Common myeloid progenitor, CD34-positive (primary cell): ENCODE measurements at regions not wholly inside any gene's neighbourhood (a gene's known extent, or its start where the extent isn't known, plus 50 kb on each side); places are given as distances from the start of the nearest gene placed in this dataset.

Experiments used
- CTCF ChIA-PET: fragments of 350-600 bp; sonication (Branson Sonifier 250); formaldehyde crosslinking; loops from one replicate; lab custom pipeline; 2021; ENCODE audit warnings: antibody characterized with exemption; lab: Charles Lee
- POLR2A ChIA-PET: fragments of 350-600 bp; sonication (Branson Sonifier 250); formaldehyde crosslinking; loops from one replicate; lab custom pipeline; 2021; ENCODE audit warnings: antibody characterized with exemption; lab: Charles Lee
- DNase-seq, 3 donors: peaks; one replicate each; pipeline versions ENCODE4 v3.0.0 to v3.0.0-alpha.2; 2013
- H3K27ac ChIP-seq, 2 experiments: 1 replicate in 1 of 2; 2 replicates in 1 of 2; pipeline ENCODE4 v1.7.0; 2013; ENCODE audit warnings: inconsistent platforms in 2 of 2, low read length in 2 of 2, mild to moderate bottlenecking in 2 of 2, low read depth in 1 of 2, moderate library complexity in 1 of 2; ENCODE audit not compliant: severe bottlenecking in 2 of 2, insufficient read depth in 1 of 2, poor library complexity in 1 of 2
- H3K27me3 ChIP-seq, 5 experiments: replicated peaks in 2 of 5; 1 replicate in 3 of 5; 2 replicates in 2 of 5; pipeline versions ENCODE4 v1.6.1 to v1.7.0; 2013; ENCODE audit warnings: low read length in 4 of 5, mild to moderate bottlenecking in 2 of 5, moderate library complexity in 2 of 5, inconsistent platforms in 1 of 5; ENCODE audit not compliant: insufficient read depth in 5 of 5, control insufficient read depth in 4 of 5
- H3K36me3 ChIP-seq, 4 experiments: 1 replicate in 2 of 4; 2 replicates in 2 of 4; pipeline versions ENCODE4 v1.6.1 to v1.7.0; 2013; ENCODE audit warnings: low read length in 3 of 4, control low read depth in 1 of 4, mild to moderate bottlenecking in 1 of 4; ENCODE audit not compliant: control insufficient read depth in 4 of 4, insufficient read depth in 4 of 4
- H3K4me1 ChIP-seq, 4 experiments: 1 replicate in 3 of 4; 2 replicates in 1 of 4; pipeline versions ENCODE4 v1.6.1 to v1.7.1; 2013; ENCODE audit warnings: low read length in 3 of 4, mild to moderate bottlenecking in 3 of 4, control low read depth in 1 of 4, inconsistent platforms in 1 of 4, moderate library complexity in 1 of 4; ENCODE audit not compliant: control insufficient read depth in 4 of 4, insufficient read depth in 4 of 4; ENCODE audit errors: control extremely low read depth in 1 of 4
- H3K4me3 ChIP-seq, 7 experiments: 1 replicate in 4 of 7; 2 replicates in 3 of 7; pipeline versions ENCODE4 v1.5.1 to v1.7.0; 2013; ENCODE audit warnings: mild to moderate bottlenecking in 7 of 7, low read length in 6 of 7, moderate library complexity in 6 of 7, inconsistent platforms in 2 of 7, low read depth in 2 of 7, control low read depth in 1 of 7; ENCODE audit not compliant: insufficient read depth in 4 of 7, control insufficient read depth in 1 of 7; ENCODE audit errors: extremely low read depth in 1 of 7
- H3K9me3 ChIP-seq, 5 experiments: 1 replicate in 4 of 5; 2 replicates in 1 of 5; pipeline versions ENCODE4 v1.6.1 to v1.7.1; 2013; ENCODE audit warnings: low read length in 4 of 5, mild to moderate bottlenecking in 2 of 5, inconsistent platforms in 1 of 5, low read depth in 1 of 5, moderate library complexity in 1 of 5; ENCODE audit not compliant: control insufficient read depth in 4 of 5, insufficient read depth in 2 of 5; ENCODE audit errors: control extremely low read depth in 1 of 5
- WGBS: methylation state at CpG from one replicate; pipeline ENCODE4 v1.1.5; 2013; ENCODE audit not compliant: insufficient coverage; 5-methylcytosine and 5-hydroxymethylcytosine counted together

GRCh38 chr1:69403756-69404320 lies 163.9 kb upstream of the LRRC7 start:
- Histone ChIP-seq H3K27ac (no peak overlapping the region), H3K4me3 (no peak overlapping the region), H3K27me3 (no peaks in the 10 kb centered on the region), H3K4me1 (no peaks in the 10 kb centered on the region), H3K36me3 (no peaks in the 10 kb centered on the region), H3K9me3 (no peaks in the 10 kb centered on the region)
- POLR2A ChIA-PET, result interaction anchor here (0.7 kb wide), 1 partner anchor 1222 kb away, joined by 3 read pairs; no protein-coding TSS in a partner anchor
- DNase-seq, result no peak
- 75% methylated on average over 1 of the region's 3 CpGs for WGBS
- CTCF ChIA-PET, result no interaction called here

- 100% methylated on average over 1 of the region's 1 CpG for WGBS
- Histone ChIP-seq H3K27me3 (no peaks in the 10 kb centered on the region), H3K4me1 (no peaks in the 10 kb centered on the region), H3K4me3 (no peak overlapping the region), H3K27ac (no peak overlapping the region), H3K9me3 (no peaks in the 10 kb centered on the region), H3K36me3 (no peaks in the 10 kb centered on the region)
- no peak for DNase-seq
- ChIA-PET POLR2A (no interaction called here), CTCF (no interaction called here)
Measured at GRCh38 chr1:69404486-69404885, 163.2 kb upstream of the LRRC7 start.

- Histone ChIP-seq H3K36me3 (no peaks in the 10 kb centered on the region), H3K27me3 (no peaks in the 10 kb centered on the region), H3K4me1 (no peaks in the 10 kb centered on the region), H3K27ac (no peak overlapping the region), H3K9me3 (no peaks in the 10 kb centered on the region), H3K4me3 (no peak overlapping the region)
- no peak for DNase-seq
- CTCF ChIA-PET, result no interaction called here
- POLR2A ChIA-PET, result no interaction called here
- WGBS, result 100% methylated on average over 1 of the region's 3 CpGs
Measured at GRCh38 chr1:69406244-69406643, 161.5 kb upstream of the LRRC7 start.

- Histone ChIP-seq H3K27me3 (no peaks in the 10 kb centered on the region), H3K9me3 (no peaks in the 10 kb centered on the region), H3K27ac (no peak overlapping the region), H3K4me3 (no peak overlapping the region), H3K36me3 (no peaks in the 10 kb centered on the region), H3K4me1 (no peaks in the 10 kb centered on the region)
- DNase-seq, result no peak
- ChIA-PET POLR2A (no interaction called here), CTCF (no interaction called here)
- 89% methylated on average over 3 of the region's 3 CpGs for WGBS
Measured at GRCh38 chr1:69409731-69410456, 157.8 kb upstream of the LRRC7 start.

- WGBS, result 100% methylated on average over 3 of the region's 3 CpGs
- no peaks in the 10 kb centered on the region for H3K36me3 ChIP-seq
- no peak overlapping the region for H3K27ac ChIP-seq
- H3K4me1 ChIP-seq, result no peaks in the 10 kb centered on the region
- DNase-seq, result no peak
- no peaks in the 10 kb centered on the region for H3K27me3 ChIP-seq
- H3K9me3 ChIP-seq, result no peaks in the 10 kb centered on the region
- POLR2A ChIA-PET, result no interaction called here
- H3K4me3 ChIP-seq, result no peak overlapping the region
- CTCF ChIA-PET, result no interaction called here
Measured at GRCh38 chr1:69410457-69410850, 157.3 kb upstream of the LRRC7 start.

GRCh38 chr1:69410893-69411292 lies 156.8 kb upstream of the LRRC7 start:
- ChIA-PET CTCF (no interaction called here), POLR2A (no interaction called here)
- DNase-seq, result no peak
- H3K4me1 ChIP-seq, result no peaks in the 10 kb centered on the region
- no peaks in the 10 kb centered on the region for H3K9me3 ChIP-seq
- no peaks in the 10 kb centered on the region for H3K27me3 ChIP-seq
- no peak overlapping the region for H3K27ac ChIP-seq
- no peaks in the 10 kb centered on the region for H3K36me3 ChIP-seq
- 93% methylated on average over 2 of the region's 2 CpGs for WGBS
- no peak overlapping the region for H3K4me3 ChIP-seq

GRCh38 chr1:69411617-69412016 lies 156.1 kb upstream of the LRRC7 start:
- POLR2A ChIA-PET, result no interaction called here
- Histone ChIP-seq H3K4me1 (no peaks in the 10 kb centered on the region), H3K27me3 (no peaks in the 10 kb centered on the region), H3K4me3 (no peak overlapping the region), H3K9me3 (no peaks in the 10 kb centered on the region), H3K36me3 (no peaks in the 10 kb centered on the region), H3K27ac (no peak overlapping the region)
- no peak for DNase-seq
- CTCF ChIA-PET, result no interaction called here
